NB4 (cell line): ENCODE measurements at regions not wholly inside any gene's neighbourhood (a gene's known extent, or its start where the extent isn't known, plus 50 kb on each side); places are given as distances from the start of the nearest gene placed in this dataset.

ENCODE experiments used
- MYC ChIP-seq: IDR thresholded peaks from 2 replicates; pipeline ENCODE4 v1.6.1; 2011; ENCODE audit warnings: low read depth, low read length
- POLR2A ChIP-seq: IDR thresholded peaks from 2 replicates; pipeline ENCODE4 v1.6.1; 2011; ENCODE audit warnings: mild to moderate bottlenecking; ENCODE audit not compliant: insufficient read length; ENCODE audit errors: extremely low read depth
- TF ChIP-seq, protein P1 (sequence below): IDR thresholded peaks from 2 replicates; pipeline ENCODE4 v1.6.1; 2011; ENCODE audit warnings: low read depth, low read length
- TF ChIP-seq, protein P2 (sequence below): IDR thresholded peaks from one replicate; pipeline ENCODE4 v1.5.1; 2012; ENCODE audit warnings: low read depth, low read length

DNA sequence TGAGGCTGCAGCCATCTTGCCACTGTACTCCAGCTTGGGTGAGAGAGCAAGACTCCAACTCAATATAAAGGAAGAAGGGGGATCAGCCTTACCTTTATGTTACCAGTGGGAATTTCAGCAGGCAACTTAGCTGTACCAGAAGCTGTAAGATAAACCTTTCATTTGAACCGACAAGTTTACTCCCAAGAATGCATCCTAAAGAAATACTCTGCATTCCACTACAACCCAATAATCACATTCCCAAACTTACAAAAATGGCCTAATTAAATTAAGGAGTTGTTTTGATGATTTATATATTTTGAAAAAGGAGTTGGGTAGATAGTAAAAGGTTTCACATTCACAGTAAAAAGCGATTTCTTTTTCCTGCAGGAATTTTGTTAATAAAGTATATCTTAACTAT lies 241.4 kb downstream of the TTC8 start:
- TF ChIP-seq, protein P1, sequence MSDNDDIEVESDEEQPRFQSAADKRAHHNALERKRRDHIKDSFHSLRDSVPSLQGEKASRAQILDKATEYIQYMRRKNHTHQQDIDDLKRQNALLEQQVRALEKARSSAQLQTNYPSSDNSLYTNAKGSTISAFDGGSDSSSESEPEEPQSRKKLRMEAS, result no peak
- TF ChIP-seq, protein P2, sequence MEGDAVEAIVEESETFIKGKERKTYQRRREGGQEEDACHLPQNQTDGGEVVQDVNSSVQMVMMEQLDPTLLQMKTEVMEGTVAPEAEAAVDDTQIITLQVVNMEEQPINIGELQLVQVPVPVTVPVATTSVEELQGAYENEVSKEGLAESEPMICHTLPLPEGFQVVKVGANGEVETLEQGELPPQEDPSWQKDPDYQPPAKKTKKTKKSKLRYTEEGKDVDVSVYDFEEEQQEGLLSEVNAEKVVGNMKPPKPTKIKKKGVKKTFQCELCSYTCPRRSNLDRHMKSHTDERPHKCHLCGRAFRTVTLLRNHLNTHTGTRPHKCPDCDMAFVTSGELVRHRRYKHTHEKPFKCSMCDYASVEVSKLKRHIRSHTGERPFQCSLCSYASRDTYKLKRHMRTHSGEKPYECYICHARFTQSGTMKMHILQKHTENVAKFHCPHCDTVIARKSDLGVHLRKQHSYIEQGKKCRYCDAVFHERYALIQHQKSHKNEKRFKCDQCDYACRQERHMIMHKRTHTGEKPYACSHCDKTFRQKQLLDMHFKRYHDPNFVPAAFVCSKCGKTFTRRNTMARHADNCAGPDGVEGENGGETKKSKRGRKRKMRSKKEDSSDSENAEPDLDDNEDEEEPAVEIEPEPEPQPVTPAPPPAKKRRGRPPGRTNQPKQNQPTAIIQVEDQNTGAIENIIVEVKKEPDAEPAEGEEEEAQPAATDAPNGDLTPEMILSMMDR, result no peak
- no peak for TF ChIP-seq POLR2A
- no peak for TF ChIP-seq MYC
